B cell (primary cell): ENCODE measurements at regions not wholly inside any gene's neighbourhood (a gene's known extent, or its start where the extent isn't known, plus 50 kb on each side); places are given as distances from the start of the nearest gene placed in this dataset.

ENCODE experiments used
- ATAC-seq: fragments of 200-7000 bp; cut with Tn5 transposase; one replicate; pipeline ENCODE4 v1.10.0; 2021; ENCODE audit warnings: low read depth, mild to moderate bottlenecking, moderate number of reproducible peaks, moderate library complexity
- CTCF ChIA-PET: fragments of 350-600 bp; sonication (Branson Sonifier 250); formaldehyde crosslinking; loops from one replicate; lab custom pipeline; 2021; ENCODE audit warnings: antibody characterized with exemption, inconsistent platforms; lab: Charles Lee
- POLR2A ChIA-PET: fragments of 350-600 bp; sonication (Branson Sonifier 250); formaldehyde crosslinking; loops from one replicate; lab custom pipeline; 2021; ENCODE audit warnings: antibody characterized with exemption; lab: Charles Lee
- DNase-seq: peaks from one replicate; pipeline ENCODE4 v3.0.0; 2013
- H2AFZ ChIP-seq: 2 replicates; pipeline ENCODE4 v1.6.1; 2012; ENCODE audit warnings: mild to moderate bottlenecking, low read depth, low read length; ENCODE audit not compliant: insufficient read depth, poor library complexity, severe bottlenecking
- H3K27ac ChIP-seq, 2 donors: 1 replicate in 1 of 2; 2 replicates in 1 of 2; pipeline ENCODE4 v1.5.1; 2012 to 2013; ENCODE audit warnings: low read length in 2 of 2, mild to moderate bottlenecking in 2 of 2, moderate library complexity in 1 of 2
- H3K27me3 ChIP-seq, 4 experiments: fragments of 200-600 bp in 1 of 4; sonication (generic) in 1 of 4; replicated peaks in 1 of 4; 1 replicate in 2 of 4; 2 replicates in 2 of 4; pipeline versions ENCODE4 v1.6.1 to v1.7.0; 2013 to 2016; ENCODE audit warnings: low read length in 3 of 4, mild to moderate bottlenecking in 2 of 4, mixed read lengths in 1 of 4, moderate library complexity in 1 of 4; ENCODE audit not compliant: insufficient read depth in 4 of 4, control insufficient read depth in 3 of 4; ENCODE audit errors: control extremely low read depth in 1 of 4
- H3K36me3 ChIP-seq, 2 experiments: replicated peaks in 1 of 2; 1 replicate in 1 of 2; 2 replicates in 1 of 2; pipeline versions ENCODE4 v1.6.1 to v1.7.1; 2013; ENCODE audit warnings: low read length in 1 of 2; ENCODE audit not compliant: insufficient read depth in 2 of 2, control insufficient read depth in 1 of 2; ENCODE audit errors: control extremely low read depth in 1 of 2, extremely low read depth in 1 of 2
- H3K4me1 ChIP-seq, 2 donors: fragments of 200-600 bp in 1 of 2; sonication (generic) in 1 of 2; 1 replicate in 1 of 2; 2 replicates in 1 of 2; pipeline versions ENCODE4 v1.5.1 to v1.6.1; 2013 to 2017; ENCODE audit warnings: low read length in 2 of 2; ENCODE audit not compliant: control insufficient read depth in 2 of 2, insufficient read depth in 2 of 2
- H3K4me2 ChIP-seq: replicated peaks from 2 replicates; pipeline ENCODE3; 2012; ENCODE audit warnings: mild to moderate bottlenecking, low read depth, low read length; ENCODE audit not compliant: poor library complexity, severe bottlenecking
- H3K4me3 ChIP-seq, 5 experiments: fragments of 200-600 bp in 1 of 5; sonication (generic) in 1 of 5; 1 replicate in 3 of 5; 2 replicates in 2 of 5; pipeline versions ENCODE4 v1.5.1 to v1.7.0; 2011 to 2016; ENCODE audit warnings: low read length in 4 of 5, mild to moderate bottlenecking in 4 of 5, low read depth in 2 of 5, control low read depth in 1 of 5, moderate library complexity in 1 of 5; ENCODE audit not compliant: insufficient read depth in 1 of 5; ENCODE audit errors: control extremely low read depth in 1 of 5, extremely low read depth in 1 of 5
- H3K79me2 ChIP-seq: fragments of 200-600 bp; sonication (generic); one replicate; pipeline ENCODE4 v1.6.0; 2016; ENCODE audit warnings: low read length; ENCODE audit not compliant: control insufficient read depth, insufficient read depth
- H3K9ac ChIP-seq: fragments of 200-600 bp; sonication (generic); 2 replicates; pipeline ENCODE4 v1.6.1; 2017; ENCODE audit warnings: mild to moderate bottlenecking, low read length, moderate library complexity
- H3K9me3 ChIP-seq, 3 donors: one replicate each; pipeline versions ENCODE4 v1.6.1 to v1.7.1; 2013; ENCODE audit warnings: low read length in 2 of 3; ENCODE audit not compliant: control insufficient read depth in 2 of 3, insufficient read depth in 1 of 3; ENCODE audit errors: control extremely low read depth in 1 of 3
- H4K20me1 ChIP-seq: 2 replicates; pipeline ENCODE4 v1.6.0; 2012; ENCODE audit warnings: mild to moderate bottlenecking, low read length; ENCODE audit not compliant: insufficient read depth, control insufficient read depth, poor library complexity, severe bottlenecking
- H3K27ac Mint-ChIP-seq: one replicate; pipeline ENCODE4 v1.8.0; 2021; ENCODE audit warnings: mixed read lengths
- H3K27me3 Mint-ChIP-seq: one replicate; pipeline ENCODE4 v1.8.0; 2021; ENCODE audit warnings: mixed read lengths
- H3K4me1 Mint-ChIP-seq: one replicate; pipeline ENCODE4 v1.8.0; 2021; ENCODE audit warnings: mixed read lengths
- H3K4me3 Mint-ChIP-seq: one replicate; pipeline ENCODE4 v1.8.0; 2021; ENCODE audit warnings: mixed read lengths
- H3K9me3 Mint-ChIP-seq: one replicate; pipeline ENCODE4 v1.8.0; 2022; ENCODE audit warnings: mixed read lengths; ENCODE audit not compliant: insufficient read depth
- CTCF ChIP-seq: fragments of 200-600 bp; IDR thresholded peaks from one replicate; pipeline ENCODE4 v1.8.0; 2022; ENCODE audit warnings: antibody characterized with exemption, mild to moderate bottlenecking
- EZH2 ChIP-seq: IDR thresholded peaks from 2 replicates; pipeline ENCODE4 v1.6.1; 2012; ENCODE audit warnings: borderline replicate concordance, low read depth, mild to moderate bottlenecking, moderate library complexity, low read length; ENCODE audit not compliant: insufficient read depth, poor library complexity, severe bottlenecking
- WGBS: methylation state at CpG from one replicate; pipeline ENCODE4 v1.1.5; 2013; ENCODE audit warnings: missing lambda C conversion rate; ENCODE audit not compliant: insufficient coverage; 5-methylcytosine and 5-hydroxymethylcytosine counted together
- intact Hi-C: fragments of 100-400 bp; cut with micrococcal nuclease; formaldehyde crosslinking; loops from one replicate; pipeline ENCODE4 v1.10.0; 2022

- intact Hi-C loops: no loop called here
- Histone ChIP-seq H3K4me3 (no peak overlapping the region), H4K20me1 (no peaks in the 10 kb centered on the region), H3K4me2 (no peak overlapping the region), H3K79me2 (no peaks in the 10 kb centered on the region), H3K36me3 (no peaks in the 10 kb centered on the region), H3K9ac (no peak overlapping the region), H3K27ac (no peak overlapping the region), H2AFZ (no peak overlapping the region), H3K27me3 (no peaks in the 10 kb centered on the region), H3K4me1 (no peaks in the 10 kb centered on the region), H3K9me3 (no peaks in the 10 kb centered on the region)
- no peak for ATAC-seq
- H3K4me3 Mint-ChIP-seq: no peak overlapping the region
- H3K9me3 Mint-ChIP-seq: no peaks in the 10 kb centered on the region
- TF ChIP-seq CTCF (no peak), EZH2 (no peak)
- ChIA-PET POLR2A (no interaction called here), CTCF (no interaction called here)
- no peak overlapping the region for H3K27ac Mint-ChIP-seq
- no peak for DNase-seq
- WGBS: 95% methylated on average over 3 of the region's 5 CpGs
- no peaks in the 10 kb centered on the region for H3K4me1 Mint-ChIP-seq
- H3K27me3 Mint-ChIP-seq: no peaks in the 10 kb centered on the region
Observed at GRCh38 chr11:24389575-24389974, 107.3 kb upstream of the LUZP2 start.

- no peak for ATAC-seq
- no peak overlapping the region for H2AFZ ChIP-seq
- no CpG with 5 or more reads among the region's 5 CpGs for WGBS
Observed at GRCh38 chr11:24390016-24390415, 106.8 kb upstream of the LUZP2 start.

More at GRCh38 chr11:24390016-24390415, 106.8 kb upstream of the LUZP2 start:
- Mint-ChIP-seq H3K4me3 (no peak overlapping the region), H3K27ac (no peak overlapping the region), H3K27me3 (no peaks in the 10 kb centered on the region), H3K9me3 (no peaks in the 10 kb centered on the region), H3K4me1 (no peaks in the 10 kb centered on the region)
- H3K27ac ChIP-seq: no peak overlapping the region
- H3K4me2 ChIP-seq: no peak overlapping the region
- TF ChIP-seq EZH2 (no peak), CTCF (no peak)
- no peaks in the 10 kb centered on the region for H3K79me2 ChIP-seq
- H4K20me1 ChIP-seq: no peaks in the 10 kb centered on the region
- H3K9me3 ChIP-seq: no peaks in the 10 kb centered on the region
- no peaks in the 10 kb centered on the region for H3K4me1 ChIP-seq
- H3K27me3 ChIP-seq: no peaks in the 10 kb centered on the region
- DNase-seq: no peak
- POLR2A ChIA-PET: no interaction called here
- H3K9ac ChIP-seq: no peak overlapping the region
- H3K4me3 ChIP-seq: no peak overlapping the region
- H3K36me3 ChIP-seq: no peaks in the 10 kb centered on the region
- intact Hi-C loops: no loop called here
- CTCF ChIA-PET: no interaction called here
